NCI-H526 (cell line): ENCODE measurements at regions not wholly inside any gene's neighbourhood (a gene's known extent, or its start where the extent isn't known, plus 50 kb on each side); places are given as distances from the start of the nearest gene placed in this dataset.
"Not testable (repeated sequence)": the region's sequence is repeated elsewhere in the genome, so short reads cannot be mapped to it uniquely, and the experiment has no call there.

ENCODE experiments used
- DNase-seq, 2 experiments: peaks; one replicate each; lab custom pipeline; 2025; lab: John Stamatoyannopoulos, UW

GRCh38 chr1:192418552-192419285, 101.9 kb downstream of the RGS21 start:
- no peak for DNase-seq

- DNase-seq = no peak
Observed at GRCh38 chr1:192430644-192431043, 113.9 kb downstream of the RGS21 start.

DNA sequence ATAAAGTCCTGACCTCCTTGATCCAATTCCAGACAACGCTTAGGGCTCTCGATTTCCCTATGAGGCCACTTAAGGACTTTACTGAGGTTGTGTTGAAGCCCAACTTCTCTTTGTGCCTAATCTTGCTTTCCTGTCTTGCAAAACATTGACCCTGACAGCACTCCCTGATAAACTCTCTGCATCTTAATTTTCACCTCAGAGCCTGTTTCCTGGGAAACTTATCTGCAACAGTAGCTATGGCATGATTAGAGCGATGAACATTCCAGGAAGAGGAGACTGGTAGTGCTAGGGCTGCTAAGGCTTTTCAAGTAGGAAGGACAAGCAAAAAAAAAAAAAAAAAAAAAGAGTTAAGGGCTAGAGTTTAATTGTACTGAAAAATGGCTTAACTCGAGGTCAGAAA, 118.9 kb downstream of the RGS21 start:
- no peak for DNase-seq

DNA sequence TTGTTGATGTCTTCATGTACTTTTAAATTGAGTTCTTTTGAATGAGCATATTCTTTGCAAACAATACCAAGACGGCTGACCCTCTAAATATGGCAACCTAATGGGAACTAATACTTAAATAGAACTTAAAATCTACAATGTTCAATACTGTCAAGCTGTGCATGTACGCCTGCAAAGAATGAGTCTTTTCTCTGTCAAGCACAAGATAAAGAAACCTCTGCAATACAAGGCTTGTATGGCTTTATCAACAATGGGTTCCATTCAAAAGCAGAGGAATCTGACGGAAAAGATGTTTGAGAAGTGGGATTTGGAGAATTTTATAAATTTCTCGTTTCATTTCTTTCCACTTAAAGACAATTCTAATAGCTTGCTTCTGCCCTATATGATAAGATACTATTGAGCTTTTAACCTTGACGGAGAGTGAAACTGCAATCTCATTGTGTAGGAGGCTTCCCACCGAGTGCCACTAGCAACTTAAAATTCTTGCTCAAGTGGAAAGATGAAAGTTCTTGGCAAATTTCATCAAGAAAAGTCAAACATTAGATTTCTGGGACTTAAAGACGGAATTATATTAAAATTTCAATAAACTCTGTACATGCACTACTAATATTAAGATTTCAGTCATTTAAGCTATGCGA, 119.8 kb downstream of the RGS21 start:
- no peak for DNase-seq

GRCh38 chr1:192438737-192439136, 121.9 kb downstream of the RGS21 start:
- no peak for DNase-seq

- DNase-seq = no peak
Observed at GRCh38 chr1:192439373-192440025, 122.7 kb downstream of the RGS21 start.

DNA sequence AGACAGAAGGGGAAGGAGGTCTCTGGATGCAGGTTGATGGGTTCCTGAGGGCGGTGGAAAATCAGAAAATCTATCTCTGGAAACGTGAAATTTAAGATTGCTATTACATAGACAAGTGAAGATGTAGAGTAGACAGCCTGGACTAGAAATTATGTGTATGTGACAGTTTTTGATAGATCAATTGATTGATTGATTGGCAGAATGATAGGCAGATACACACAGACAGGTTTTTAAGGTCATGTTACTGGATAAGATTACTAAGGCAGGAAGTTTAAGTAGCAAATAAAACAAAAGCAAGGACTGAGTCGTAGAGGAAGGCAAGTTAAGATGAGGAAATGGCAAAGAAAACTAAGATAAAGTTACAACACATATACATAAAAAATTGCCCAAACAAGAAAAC, 124.7 kb downstream of the RGS21 start:
- no peak for DNase-seq

DNA sequence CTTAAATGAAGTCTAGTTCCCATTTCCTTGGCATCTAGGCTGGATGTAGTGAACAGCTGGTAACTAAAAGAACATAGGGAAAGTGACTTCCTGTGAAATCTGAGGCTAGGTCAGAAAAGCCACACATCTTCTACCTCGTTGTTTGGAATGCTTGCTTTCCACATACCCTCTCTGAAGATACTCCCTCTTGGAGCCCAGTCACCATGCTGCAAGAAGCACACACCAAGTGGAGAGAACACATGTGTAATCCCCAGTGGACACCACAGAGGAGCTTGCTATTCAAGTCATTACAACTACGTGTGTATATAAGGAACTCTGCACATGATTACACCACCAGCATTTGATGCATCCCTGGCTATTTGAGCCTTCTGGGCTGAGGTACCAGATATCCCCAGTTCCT, 125.9 kb downstream of the RGS21 start:
- no peak for DNase-seq

- DNase-seq = no peak
Observed at GRCh38 chr1:192443616-192444015, 126.8 kb downstream of the RGS21 start.

DNA sequence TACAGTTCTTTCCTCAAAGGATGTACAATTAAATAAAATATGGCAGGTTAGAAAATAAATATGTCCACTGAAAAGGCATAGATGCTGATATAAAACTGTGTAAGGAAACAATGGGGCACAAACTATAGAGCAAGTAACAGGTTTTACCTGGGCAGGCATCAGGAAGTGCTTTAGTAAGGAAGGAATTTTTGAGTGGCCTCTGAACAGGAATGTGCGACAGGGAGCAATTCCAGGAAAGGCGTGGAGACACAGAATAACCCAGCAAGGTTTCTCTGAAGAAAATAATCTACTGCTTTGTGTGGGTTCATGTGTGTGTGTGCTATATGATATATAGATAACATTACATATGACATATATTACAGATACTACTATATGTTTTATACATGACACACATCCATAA, 128.4 kb downstream of the RGS21 start:
- peak in 1 of 2 experiments; percentile 2 for DNase-seq

DNA sequence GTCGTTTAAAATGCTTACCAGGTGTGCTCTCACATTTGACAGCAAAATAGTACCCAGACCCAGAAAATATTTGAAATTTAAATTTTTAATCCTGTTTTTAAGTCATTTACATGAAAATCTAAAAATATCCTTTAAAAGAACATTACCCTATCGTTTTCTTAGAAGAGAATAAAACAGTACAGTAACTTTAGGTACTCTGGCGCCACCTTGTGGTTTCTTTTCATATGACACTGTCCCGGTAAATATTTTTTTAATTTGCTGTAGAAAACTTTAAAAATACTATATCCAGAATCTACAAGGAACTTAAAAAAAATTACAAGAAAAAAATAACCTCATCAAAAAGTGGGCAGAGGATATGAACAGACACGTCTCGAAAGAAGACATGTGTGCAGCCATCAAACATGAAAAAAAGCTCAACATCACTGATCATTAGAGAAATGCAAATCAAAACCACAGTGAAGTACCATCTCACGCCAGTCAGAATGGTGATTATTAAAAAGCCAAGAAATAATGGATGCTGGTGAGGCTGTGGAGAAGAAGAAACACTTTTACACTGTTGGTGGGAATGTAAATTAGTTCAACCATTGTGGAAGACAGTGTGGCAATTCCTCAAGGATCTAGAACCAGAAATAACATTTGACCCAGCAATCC, 129.2 kb downstream of the RGS21 start:
- peak in 1 of 2 experiments; percentile 42 for DNase-seq

DNA sequence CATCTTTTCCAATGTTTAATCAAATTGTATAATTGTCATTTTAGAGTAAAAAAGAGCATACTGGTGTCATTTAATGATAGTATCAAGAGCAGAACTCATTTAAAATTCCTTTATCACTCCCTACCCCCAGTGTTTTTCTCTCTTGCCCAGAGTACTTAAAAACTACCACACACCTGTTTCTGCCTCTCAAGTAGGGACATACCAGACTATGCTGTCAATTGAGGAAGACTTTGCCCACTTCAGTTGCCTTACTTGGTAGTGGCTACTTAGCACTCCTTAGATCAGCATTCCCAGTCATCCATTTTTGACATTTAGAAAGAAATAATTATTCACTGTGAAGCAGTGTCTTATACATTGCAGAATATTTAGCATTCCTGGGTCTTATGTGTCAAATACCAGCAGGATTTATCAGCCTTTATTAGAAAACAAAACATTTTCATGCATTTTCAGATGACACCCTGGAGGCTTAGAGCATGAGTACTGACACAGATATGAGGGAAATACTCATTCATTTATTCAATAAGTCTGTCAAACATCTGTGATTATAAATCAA, 127.5 kb upstream of the RGS1 start:
- no peak for DNase-seq

DNA sequence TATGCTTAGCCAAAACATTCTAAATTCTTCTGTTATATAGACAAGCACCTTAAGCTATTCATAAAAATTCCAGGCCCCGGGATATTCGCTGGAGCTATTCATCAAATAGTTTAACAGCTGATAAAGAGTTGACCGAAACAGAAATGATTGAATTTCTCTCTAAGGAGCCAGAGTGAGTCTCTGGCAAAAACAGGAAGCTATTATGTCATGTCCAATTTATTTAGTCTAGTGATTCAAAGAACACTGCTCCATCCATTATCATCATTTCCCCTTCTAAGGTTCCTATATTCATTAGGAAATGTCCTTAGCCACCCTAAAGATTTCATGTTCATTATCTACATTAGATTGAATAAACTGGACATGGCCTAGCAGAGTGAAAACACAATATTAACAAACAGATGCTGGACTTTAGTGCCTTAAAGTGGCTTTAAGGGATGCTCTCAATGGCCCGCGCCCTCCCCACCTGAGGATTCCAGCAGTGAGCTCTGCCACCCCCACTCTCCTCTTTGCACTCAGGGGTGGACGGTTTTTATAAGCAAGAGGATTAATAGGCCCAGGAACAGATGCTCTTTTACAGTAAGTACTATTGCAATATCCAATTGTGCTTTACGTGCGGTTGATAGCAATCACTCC, 122.1 kb upstream of the RGS1 start:
- DNase-seq = no peak

DNA sequence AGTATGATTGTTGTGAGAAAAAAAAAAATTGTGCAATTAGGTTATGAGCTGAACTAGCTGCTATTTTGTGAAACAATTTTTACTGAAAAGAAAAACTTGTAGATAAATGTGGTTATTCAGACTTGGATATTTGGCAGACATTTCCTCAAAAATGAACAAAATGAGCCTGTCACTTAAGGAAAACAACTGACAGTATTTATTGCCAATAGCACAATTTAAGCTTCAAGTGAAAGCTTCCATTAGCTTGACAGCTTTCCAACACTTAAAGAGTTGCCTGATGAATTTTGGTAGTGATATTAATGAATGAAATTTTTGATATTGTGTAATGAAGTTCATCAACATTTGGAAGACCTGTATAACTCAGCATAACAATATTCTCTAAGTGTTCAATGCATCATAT, 116.1 kb upstream of the RGS1 start:
- no peak for DNase-seq

DNA sequence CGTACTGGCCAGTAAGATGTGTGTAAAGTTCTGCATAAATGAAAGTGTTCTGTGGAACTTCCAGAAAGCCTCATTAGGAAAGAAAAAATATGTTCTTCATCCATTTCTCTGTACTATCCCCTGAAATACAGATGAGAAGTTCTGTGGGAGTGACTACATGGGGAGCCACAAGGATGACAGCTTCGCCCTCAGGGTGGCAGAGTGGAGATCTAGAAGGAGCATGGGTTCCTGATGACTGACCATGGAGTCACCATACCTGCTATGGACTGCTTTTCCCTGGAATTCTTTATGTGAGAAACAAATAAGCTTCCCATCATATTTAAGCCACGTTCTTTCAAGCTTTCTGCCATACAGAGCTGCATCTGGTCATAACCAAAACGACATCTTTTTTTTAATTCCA, 113.9 kb upstream of the RGS1 start:
- no peak for DNase-seq

GRCh38 chr1:192462616-192463015, 113.0 kb upstream of the RGS1 start:
- peak in 1 of 2 experiments; percentile 2 for DNase-seq

- no peak for DNase-seq
Observed at GRCh38 chr1:192463661-192464060, 111.9 kb upstream of the RGS1 start.

DNA sequence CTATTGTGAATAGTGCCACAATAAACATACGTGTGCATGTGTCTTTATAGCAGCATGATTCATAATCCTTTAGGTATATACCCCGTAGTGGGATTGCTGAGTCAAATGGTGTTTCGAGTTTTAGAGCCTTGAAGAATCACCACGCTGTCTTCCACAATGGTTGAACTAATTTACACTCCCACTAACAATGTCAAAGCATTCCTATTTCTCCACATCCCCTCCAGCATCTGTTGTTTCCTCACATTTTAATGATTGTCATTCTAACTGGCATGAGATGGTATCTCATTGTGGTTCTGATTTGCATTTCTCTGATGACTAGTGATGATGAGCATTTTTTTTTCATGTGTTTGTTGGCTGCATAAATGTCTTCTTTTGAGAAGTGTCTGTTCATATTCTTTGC, 110.4 kb upstream of the RGS1 start:
- DNase-seq = not testable (repeated sequence)

GRCh38 chr1:192474080-192474683, 101.4 kb upstream of the RGS1 start:
- peak in 1 of 2 experiments; percentile 49 for DNase-seq

GRCh38 chr1:192475329-192475728, 100.2 kb upstream of the RGS1 start:
- DNase-seq = no peak

- no peak for DNase-seq
Observed at GRCh38 chr1:192475970-192476369, 99.6 kb upstream of the RGS1 start.
